HG03558 (cell line): ENCODE measurements at regions not wholly inside any gene's neighbourhood (a gene's known extent, or its start where the extent isn't known, plus 50 kb on each side); places are given as distances from the start of the nearest gene placed in this dataset.

Experiments
- ATAC-seq: cut with Tn5 transposase; IDR thresholded peaks from one replicate; pipeline ENCODE4 v1.9.1; 2021; ENCODE audit warnings: moderate number of reproducible peaks; ENCODE audit not compliant: unreplicated experiment; ENCODE audit errors: extremely low read depth

DNA sequence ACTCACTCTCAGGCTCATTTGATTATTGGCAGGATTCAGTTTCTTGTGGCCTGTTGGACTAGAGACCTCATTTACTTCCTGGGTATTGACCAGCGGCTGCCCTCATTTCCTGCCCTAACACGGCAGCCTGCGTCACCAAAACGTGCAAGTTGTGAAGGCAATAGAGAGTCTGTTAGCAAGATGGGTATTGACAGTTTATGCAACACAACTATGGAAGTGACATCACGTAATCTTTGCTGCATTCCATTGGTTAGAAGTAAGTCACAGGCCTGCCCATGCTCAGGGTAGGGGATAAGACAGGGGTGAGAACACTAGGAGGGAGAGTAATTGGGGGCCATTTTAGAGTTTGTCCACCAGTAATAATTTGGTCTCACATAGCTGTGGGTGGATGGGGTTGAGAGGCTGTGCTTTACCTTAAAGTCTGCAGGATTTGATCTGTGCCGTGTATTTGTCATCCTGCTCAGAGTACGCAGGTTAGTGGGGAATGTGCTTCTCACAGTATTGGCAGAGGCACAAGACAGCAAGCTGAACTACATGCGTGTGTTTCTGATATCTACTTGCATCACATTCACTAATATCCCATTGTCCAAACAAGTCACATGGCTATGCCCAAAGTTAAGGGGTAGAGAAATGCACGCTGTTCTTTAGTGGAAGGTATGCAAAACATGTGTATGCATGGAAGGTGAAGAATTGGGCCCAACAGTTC, 83.3 kb downstream of the EDEM1 start:
- ATAC-seq = no peak

DNA sequence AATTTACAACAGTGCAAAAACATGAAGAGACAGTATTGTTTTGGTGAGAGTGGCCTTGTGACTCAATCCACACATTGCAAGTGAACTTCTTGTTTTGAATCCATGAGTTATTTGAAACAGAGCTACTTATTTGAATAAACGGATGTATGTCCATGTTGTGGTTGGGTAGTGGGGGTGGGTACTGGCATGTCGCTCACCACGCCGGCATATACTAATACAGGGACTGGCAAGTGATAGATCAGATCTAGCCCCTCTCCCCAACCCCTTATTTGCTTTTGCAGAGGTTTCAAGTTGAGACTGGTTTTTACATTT, 83.8 kb downstream of the EDEM1 start:
- ATAC-seq = no peak

- ATAC-seq = no peak
Observed at GRCh38 chr3:5272387-5272786, 84.9 kb downstream of the EDEM1 start.

DNA sequence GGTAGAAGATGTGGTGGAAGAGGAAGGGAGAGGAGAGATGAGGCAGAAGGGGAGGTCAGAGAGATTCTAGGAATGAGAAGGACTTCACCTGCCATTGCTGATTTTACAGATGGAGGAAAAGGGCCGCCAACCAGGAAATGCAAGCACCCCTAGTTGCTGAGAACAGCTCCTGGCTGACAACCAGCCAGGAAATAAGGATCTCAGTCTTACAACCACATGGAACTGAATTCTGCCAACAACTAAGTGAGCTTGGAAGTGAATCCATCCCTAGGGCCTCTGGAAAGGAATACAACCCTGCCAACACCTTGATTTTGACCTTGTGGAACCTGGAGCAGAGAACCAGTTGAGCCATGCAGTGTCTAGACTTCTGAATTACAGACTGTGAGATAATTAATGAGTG, 86.6 kb downstream of the EDEM1 start:
- ATAC-seq = no peak

GRCh38 chr3:5275529-5275928, 88.0 kb downstream of the EDEM1 start:
- no peak for ATAC-seq

- ATAC-seq = no peak
Observed at GRCh38 chr3:5276934-5277333, 89.4 kb downstream of the EDEM1 start.

DNA sequence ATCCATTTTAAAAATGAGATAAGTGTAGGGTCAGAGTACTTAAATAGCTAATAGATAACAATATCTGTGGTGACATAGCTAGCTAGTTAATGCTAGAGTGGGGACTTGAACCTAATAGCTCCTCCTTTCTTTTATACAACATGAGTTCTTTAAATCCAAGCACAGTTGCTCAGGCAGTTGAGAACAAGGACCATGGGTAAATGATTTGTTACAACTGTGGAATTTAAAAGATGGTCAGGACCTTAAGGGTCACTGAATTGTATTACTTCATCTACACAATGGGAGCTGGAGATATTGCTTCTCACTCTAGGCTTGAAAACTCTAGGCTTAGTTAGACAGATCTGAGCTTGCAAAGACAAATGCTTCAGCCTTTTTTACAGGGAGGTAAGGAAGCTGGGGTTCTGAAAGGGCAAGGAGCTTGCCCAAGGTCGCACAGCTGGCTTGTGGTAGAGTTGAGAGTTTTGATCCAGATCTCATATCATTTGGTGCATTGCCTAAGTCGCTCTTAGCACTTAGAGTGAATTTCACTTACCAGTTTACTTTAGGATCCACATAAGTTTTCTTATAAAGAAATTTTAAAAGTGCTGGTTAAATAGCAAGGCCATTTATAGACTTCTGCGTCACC, 90.2 kb downstream of the EDEM1 start:
- no peak for ATAC-seq

DNA sequence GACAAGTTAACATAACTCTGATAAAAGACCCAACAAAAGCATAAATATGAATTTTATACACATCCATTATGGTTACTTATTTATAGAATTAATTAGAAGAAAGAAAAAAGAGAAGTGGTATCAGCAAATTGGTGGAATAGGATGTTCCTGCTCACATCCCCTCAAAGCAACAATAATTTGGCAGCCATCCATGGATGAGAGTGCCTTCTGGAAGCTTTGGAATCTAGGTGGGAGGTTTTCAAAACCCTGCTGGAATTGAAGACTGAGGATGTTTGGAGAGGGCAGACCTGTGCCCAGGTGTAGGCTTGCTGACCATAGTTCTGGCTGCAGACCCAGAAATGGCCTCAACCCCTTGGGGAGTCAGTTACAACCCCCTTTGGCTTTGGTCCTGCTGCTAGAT, 91.2 kb downstream of the EDEM1 start:
- ATAC-seq = no peak

DNA sequence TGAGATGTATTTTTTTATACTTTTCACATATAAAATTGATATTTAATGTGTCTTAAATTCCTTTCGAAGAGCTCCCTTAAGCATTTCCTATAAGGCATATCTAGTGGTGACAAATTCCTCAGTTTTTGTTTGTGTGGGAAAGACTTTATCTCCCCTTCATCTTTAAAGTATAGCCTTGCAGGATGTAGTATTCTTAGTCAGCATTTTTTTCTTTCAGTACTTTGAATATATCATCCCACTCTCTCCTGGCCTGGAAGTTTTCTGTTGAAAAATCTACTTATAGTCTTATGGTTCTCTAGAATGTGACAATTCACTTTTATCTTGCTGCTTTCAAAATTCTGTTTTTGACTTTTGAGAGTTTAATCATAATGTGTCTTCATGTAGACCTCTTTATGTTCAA, 95.2 kb downstream of the EDEM1 start:
- no peak for ATAC-seq

DNA sequence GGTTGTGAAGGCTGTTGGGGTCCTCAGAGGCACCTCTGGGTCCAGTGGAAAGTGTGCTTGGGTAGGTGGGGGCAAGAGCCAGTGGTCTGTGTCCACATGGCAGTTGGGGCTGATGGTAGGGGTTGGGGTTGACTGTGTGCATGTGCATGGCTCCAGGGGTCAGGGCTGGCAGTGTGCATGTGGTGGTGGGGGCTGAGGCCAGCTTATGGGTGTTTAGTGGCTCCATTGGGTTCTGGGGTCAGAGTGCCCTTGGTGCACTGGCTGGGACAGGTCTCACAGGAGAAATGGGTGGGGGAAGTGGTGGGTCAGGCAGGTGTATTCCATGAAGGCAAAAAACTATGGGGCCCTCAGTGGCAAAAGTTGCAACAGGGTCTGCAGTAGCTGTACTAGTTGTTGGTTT, 97.9 kb downstream of the EDEM1 start:
- ATAC-seq = no peak

- no peak for ATAC-seq
Observed at GRCh38 chr3:5290915-5291314, 103.4 kb downstream of the EDEM1 start.

DNA sequence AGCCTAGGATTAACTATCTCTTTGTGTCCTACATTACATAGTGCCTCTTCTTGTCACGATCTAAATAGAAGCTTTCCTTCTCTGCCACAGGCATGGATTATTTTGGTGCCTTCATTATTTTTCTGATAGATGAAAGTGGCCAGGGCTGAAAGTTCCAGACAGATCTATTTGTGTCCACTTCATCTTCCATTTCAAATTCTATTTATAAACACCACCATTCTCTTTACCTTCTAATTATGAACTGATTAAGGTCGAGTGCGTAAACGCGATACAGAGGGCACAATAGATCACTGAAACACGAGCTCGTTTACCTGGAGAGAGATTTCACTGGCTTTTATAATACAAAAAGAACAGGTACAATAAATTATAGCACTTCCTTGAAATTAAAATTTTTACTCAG, 105.0 kb downstream of the EDEM1 start:
- no peak for ATAC-seq

DNA sequence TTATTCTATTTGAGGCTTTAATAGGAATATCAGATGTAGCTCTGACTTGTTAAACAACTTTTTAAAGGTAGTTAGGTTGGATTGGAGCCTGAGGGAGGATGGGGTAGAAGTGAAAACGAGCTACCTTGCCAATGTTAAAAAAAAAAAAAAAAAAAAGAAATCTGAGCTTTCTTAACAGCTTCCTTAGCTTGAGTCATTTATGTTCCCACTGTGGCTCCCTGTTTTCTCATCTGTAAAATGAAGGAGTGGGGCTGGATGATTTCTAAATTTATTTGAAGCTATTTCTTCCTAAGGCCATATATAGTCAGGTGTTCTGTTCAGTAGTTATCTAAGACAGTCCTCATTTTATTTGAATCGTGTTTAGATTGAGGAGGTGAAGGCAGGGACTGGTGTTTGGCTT, 105.7 kb downstream of the EDEM1 start:
- no peak for ATAC-seq

DNA sequence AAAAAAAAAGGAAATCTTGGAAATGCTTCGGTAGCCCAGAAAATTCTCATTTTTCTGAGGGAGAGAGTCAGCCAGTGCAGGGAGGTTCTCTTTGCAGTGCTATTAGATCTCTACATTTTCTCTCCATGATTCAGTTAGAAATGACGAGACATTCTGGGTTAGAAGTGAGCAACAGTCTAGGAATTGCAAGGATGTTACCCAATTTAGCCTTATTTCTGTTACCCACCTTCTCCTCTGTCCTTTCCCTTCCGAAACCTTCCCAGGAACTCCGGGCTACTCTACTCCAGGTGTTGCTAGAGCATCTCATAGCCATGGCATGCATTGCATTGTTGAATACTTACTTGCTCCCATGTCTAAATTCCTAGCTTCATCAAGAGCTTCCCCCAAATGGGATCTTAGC, 106.8 kb downstream of the EDEM1 start:
- no peak for ATAC-seq

- ATAC-seq = no peak
Observed at GRCh38 chr3:5295191-5295690, 107.7 kb downstream of the EDEM1 start.

- no peak for ATAC-seq
Observed at GRCh38 chr3:5296362-5296761, 108.9 kb downstream of the EDEM1 start.

DNA sequence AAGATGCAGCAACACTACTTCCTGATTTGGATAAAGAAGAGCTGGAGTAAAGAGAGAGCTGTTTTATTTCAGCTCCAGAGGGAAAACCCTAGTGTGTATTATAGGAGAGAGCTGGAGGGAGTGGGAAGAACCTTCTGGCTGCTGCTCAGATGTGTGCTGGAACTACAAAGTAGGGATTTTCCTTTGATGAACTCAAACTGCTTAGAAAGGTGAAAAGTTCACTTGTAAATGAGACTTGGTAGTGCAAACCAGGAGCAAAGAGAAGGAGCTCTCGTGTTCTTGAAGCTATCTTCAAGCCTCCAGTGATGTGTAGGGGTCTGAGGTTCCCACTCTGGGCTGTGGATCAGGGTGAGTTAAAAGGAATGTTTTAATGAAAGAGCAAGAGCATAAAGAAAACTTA, 110.4 kb downstream of the EDEM1 start:
- ATAC-seq = no peak

GRCh38 chr3:5298453-5298852, 110.9 kb downstream of the EDEM1 start:
- peak; percentile 96 for ATAC-seq

DNA sequence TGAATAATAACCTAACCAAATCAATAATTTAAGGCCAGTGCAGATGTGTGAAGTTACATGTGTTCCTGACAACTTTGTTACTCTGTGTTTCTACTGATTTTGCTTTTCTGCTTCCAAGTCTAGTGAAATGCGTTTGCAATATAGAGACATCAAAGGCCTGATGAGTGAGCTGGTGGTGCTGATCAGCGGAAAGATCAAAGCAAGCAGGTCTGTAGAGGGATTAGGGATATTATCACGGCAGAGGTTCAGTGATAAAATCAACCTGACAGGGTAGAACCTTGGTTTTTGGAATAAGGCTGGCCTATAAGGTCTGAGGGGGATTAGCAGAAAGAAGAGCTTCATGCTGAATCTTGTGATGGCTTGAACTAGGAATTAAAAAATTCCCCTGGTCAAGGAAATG, 111.7 kb downstream of the EDEM1 start:
- ATAC-seq = no peak

DNA sequence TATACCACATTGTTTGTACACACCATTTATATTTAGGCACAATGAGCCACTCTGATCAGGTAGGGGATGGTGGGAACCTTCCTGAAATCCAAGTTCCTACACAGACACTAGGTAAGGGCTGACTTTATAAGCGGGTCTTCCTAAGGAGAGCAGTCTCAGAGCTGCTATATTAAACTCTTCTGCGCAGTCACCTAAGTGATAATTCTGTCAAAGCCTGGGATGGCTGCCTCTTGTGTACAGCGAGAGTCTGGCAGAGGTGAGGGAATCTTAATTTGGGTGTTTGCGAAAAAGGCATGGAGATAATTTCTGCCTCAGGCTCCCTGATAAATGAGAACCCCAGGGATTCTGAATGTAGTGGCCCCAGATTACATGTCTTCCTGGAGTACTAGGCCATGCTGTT, 113.1 kb downstream of the EDEM1 start:
- ATAC-seq = no peak

- no peak for ATAC-seq
Observed at GRCh38 chr3:5301651-5302297, 114.3 kb downstream of the EDEM1 start.

GRCh38 chr3:5302661-5303060, 115.2 kb downstream of the EDEM1 start:
- ATAC-seq = no peak
